LNCAP (cell line): ENCODE measurements at regions not wholly inside any gene's neighbourhood (a gene's known extent, or its start where the extent isn't known, plus 50 kb on each side); places are given as distances from the start of the nearest gene placed in this dataset.

Experiments used
- CTCF ChIP-seq: fragments of 450-650 bp; IDR thresholded peaks from 2 replicates; pipeline ENCODE4 v1.5.1; 2017; ENCODE audit warnings: mild to moderate bottlenecking

GRCh38 chr1:54465351-54465811 lies 59.2 kb upstream of the SSBP3 start:
- no peak for TF ChIP-seq CTCF

GRCh38 chr1:54464477-54465146 lies 58.4 kb upstream of the SSBP3 start:
- no peak for TF ChIP-seq CTCF

GRCh38 chr1:54464031-54464476 lies 57.9 kb upstream of the SSBP3 start:
- TF ChIP-seq CTCF = no peak

GRCh38 chr1:54463259-54464030 lies 57.3 kb upstream of the SSBP3 start:
- no peak for TF ChIP-seq CTCF

- TF ChIP-seq CTCF = no peak
Measured at GRCh38 chr1:54462597-54463258, 56.5 kb upstream of the SSBP3 start.

GRCh38 chr1:54461731-54462596 lies 55.8 kb upstream of the SSBP3 start:
- TF ChIP-seq CTCF = no peak

- no peak for TF ChIP-seq CTCF
Measured at GRCh38 chr1:54460861-54461387, 54.7 kb upstream of the SSBP3 start.
